PC-9 (cell line): ENCODE measurements at regions not wholly inside any gene's neighbourhood (a gene's known extent, or its start where the extent isn't known, plus 50 kb on each side); places are given as distances from the start of the nearest gene placed in this dataset.

Experiments
- BruUV-seq: library from RNA; stranded (reverse); fragments of 400-500 nt; replicated peaks from 2 replicates; lab custom pipeline; 2021; lab: Mats Ljungman, UMichigan
- CTCF ChIA-PET: fragments of 300-600 bp; sonication (Branson Sonifier 250); formaldehyde crosslinking; loops from one replicate; lab custom pipeline; 2022; ENCODE audit warnings: antibody characterized with exemption; lab: Charles Lee
- POLR2A ChIA-PET: fragments of 300-600 bp; sonication (Branson Sonifier 250); formaldehyde crosslinking; loops from one replicate; lab custom pipeline; 2022; ENCODE audit warnings: antibody characterized with exemption; ENCODE audit not compliant: unreplicated experiment; lab: Charles Lee
- DNase-seq, 2 experiments: peaks; one replicate each; pipeline versions ENCODE4 v3.0.0 to v3.0.0-alpha.2; 2015 to 2022; ENCODE audit warnings: mixed read lengths in 1 of 2
- H2AFZ ChIP-seq: fragments of 200-600 bp; sonication (generic); 2 replicates; pipeline ENCODE4 v1.8.1; 2017; ENCODE audit warnings: antibody characterized with exemption
- H3F3A ChIP-seq: fragments of 200-600 bp; sonication (generic); 2 replicates; pipeline ENCODE4 v1.8.1; 2017; ENCODE audit warnings: antibody characterized with exemption, mild to moderate bottlenecking, low read depth; ENCODE audit not compliant: insufficient read depth
- H3K27ac ChIP-seq: fragments of 200-600 bp; sonication (generic); 2 replicates; pipeline ENCODE4 v1.6.1; 2016; ENCODE audit warnings: mixed run types
- H3K27me3 ChIP-seq: fragments of 200-600 bp; sonication (generic); 2 replicates; pipeline ENCODE4 v1.6.1; 2016; ENCODE audit warnings: low read depth, mixed run types; ENCODE audit not compliant: insufficient read depth
- H3K36me3 ChIP-seq: fragments of 200-600 bp; sonication (generic); 2 replicates; pipeline ENCODE4 v1.6.1; 2016; ENCODE audit warnings: low read depth, mixed run types
- H3K4me1 ChIP-seq: fragments of 200-600 bp; sonication (generic); replicated peaks from 2 replicates; pipeline ENCODE4 v1.6.1; 2016; ENCODE audit warnings: mixed run types; ENCODE audit not compliant: insufficient read depth
- H3K4me2 ChIP-seq: fragments of 200-600 bp; sonication (generic); 2 replicates; pipeline ENCODE4 v1.6.1; 2017; ENCODE audit warnings: mixed run types
- H3K4me3 ChIP-seq: fragments of 200-600 bp; sonication (generic); 2 replicates; pipeline ENCODE4 v1.6.1; 2016; ENCODE audit warnings: mixed run types
- H3K79me2 ChIP-seq: fragments of 200-600 bp; sonication (generic); 2 replicates; pipeline ENCODE4 v1.6.1; 2017; ENCODE audit warnings: low read depth, mixed run types
- H3K9me2 ChIP-seq: fragments of 200-600 bp; sonication (generic); 2 replicates; pipeline ENCODE4 v1.8.1; 2017; ENCODE audit warnings: mild to moderate bottlenecking; ENCODE audit not compliant: insufficient read depth
- H3K9me3 ChIP-seq: fragments of 200-600 bp; sonication (generic); 2 replicates; pipeline ENCODE4 v1.8.1; 2016; ENCODE audit warnings: low read depth; ENCODE audit not compliant: insufficient read depth
- H4K20me1 ChIP-seq: fragments of 200-600 bp; sonication (generic); 2 replicates; pipeline ENCODE4 v1.8.1; 2017; ENCODE audit not compliant: insufficient read depth
- CTCF ChIP-seq: fragments of 200-600 bp; sonication (generic); conservative IDR thresholded peaks from 2 replicates; pipeline ENCODE4 v1.6.1; 2017; ENCODE audit warnings: mixed run types, antibody characterized with exemption, mild to moderate bottlenecking, moderate library complexity
- EZH2 ChIP-seq: fragments of 200-600 bp; sonication (generic); IDR thresholded peaks from 2 replicates; pipeline ENCODE4 v1.8.0; 2017; ENCODE audit warnings: antibody characterized with exemption, low read depth
- intact Hi-C: fragments of 100-400 bp; cut with micrococcal nuclease; formaldehyde crosslinking; loops from one replicate; pipeline ENCODE4 v1.10.0; 2022; ENCODE audit not compliant: unreplicated experiment

GRCh38 chr4:81356621-81357020 is 115.1 kb downstream of the RASGEF1B start:
- H3K79me2 ChIP-seq, result no peaks in the 10 kb centered on the region
- no peaks in the 10 kb centered on the region for H3K27me3 ChIP-seq
- CTCF ChIA-PET, result no interaction called here
- H2AFZ ChIP-seq, result no peak overlapping the region
- no TSS peak for BruUV-seq
- H3F3A ChIP-seq, result no peaks in the 10 kb centered on the region
- no peaks in the 10 kb centered on the region for H3K9me3 ChIP-seq
- H3K4me1 ChIP-seq, result no peaks in the 10 kb centered on the region
- no peak for DNase-seq
- POLR2A ChIA-PET, result no interaction called here
- TF ChIP-seq CTCF (no peak), EZH2 (no peak)
- no peak overlapping the region for H3K4me3 ChIP-seq
- H3K36me3 ChIP-seq, result no peaks in the 10 kb centered on the region
- no peak overlapping the region for H3K27ac ChIP-seq
- intact Hi-C loops, result no loop called here
- no peaks in the 10 kb centered on the region for H3K9me2 ChIP-seq
- H4K20me1 ChIP-seq, result no peaks in the 10 kb centered on the region
- H3K4me2 ChIP-seq, result no peak overlapping the region

DNA sequence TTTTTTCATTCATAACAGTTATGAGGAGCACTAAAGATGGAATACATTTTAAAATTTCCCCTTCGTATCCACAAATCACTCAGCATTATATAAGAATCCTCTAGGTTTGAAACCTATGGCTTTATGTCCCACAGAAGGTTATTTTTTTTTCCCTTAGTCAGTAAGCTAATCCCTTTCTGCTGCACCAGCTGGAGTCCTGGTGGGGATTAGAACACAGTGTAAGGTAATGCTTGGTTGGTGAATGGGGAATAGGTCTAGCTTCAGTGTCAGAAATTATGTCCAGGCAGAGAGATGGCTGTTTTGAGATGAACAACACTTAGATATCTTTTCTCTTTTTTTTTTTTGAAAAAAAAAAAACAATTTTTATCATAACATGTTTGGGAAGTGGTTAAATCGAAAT is 116.6 kb downstream of the RASGEF1B start:
- no peak overlapping the region for H2AFZ ChIP-seq
- H3K4me1 ChIP-seq, result no peaks in the 10 kb centered on the region
- H3F3A ChIP-seq, result no peaks in the 10 kb centered on the region
- no TSS peak for BruUV-seq
- no peaks in the 10 kb centered on the region for H3K9me2 ChIP-seq
- no peaks in the 10 kb centered on the region for H3K36me3 ChIP-seq
- no peaks in the 10 kb centered on the region for H4K20me1 ChIP-seq
- ChIA-PET CTCF (interaction anchor here (0.7 kb wide), 1 partner anchor 721 kb away, joined by 4 read pairs; no protein-coding TSS in a partner anchor), POLR2A (no interaction called here)
- TF ChIP-seq EZH2 (no peak), CTCF (no peak)
- H3K27ac ChIP-seq, result no peak overlapping the region
- H3K4me3 ChIP-seq, result no peak overlapping the region
- H3K4me2 ChIP-seq, result no peak overlapping the region
- H3K79me2 ChIP-seq, result no peaks in the 10 kb centered on the region
- no peak for DNase-seq
- intact Hi-C loops, result no loop called here
- H3K27me3 ChIP-seq, result no peaks in the 10 kb centered on the region
- no peaks in the 10 kb centered on the region for H3K9me3 ChIP-seq

GRCh38 chr4:81353861-81354260 is 117.8 kb downstream of the RASGEF1B start:
- no TSS peak for BruUV-seq
- no peaks in the 10 kb centered on the region for H3K9me3 ChIP-seq
- no peak for DNase-seq
- CTCF ChIA-PET, result interaction anchor here (0.7 kb wide), 1 partner anchor 991 kb away, joined by 5 read pairs; no protein-coding TSS in a partner anchor
- H3K4me3 ChIP-seq, result no peak overlapping the region
- no peaks in the 10 kb centered on the region for H3K9me2 ChIP-seq
- H3K27ac ChIP-seq, result no peak overlapping the region
- no peaks in the 10 kb centered on the region for H3F3A ChIP-seq
- no peak overlapping the region for H3K4me2 ChIP-seq
- H3K79me2 ChIP-seq, result no peaks in the 10 kb centered on the region
- POLR2A ChIA-PET, result no interaction called here
- H3K4me1 ChIP-seq, result no peaks in the 10 kb centered on the region
- no peaks in the 10 kb centered on the region for H3K36me3 ChIP-seq
- H4K20me1 ChIP-seq, result no peaks in the 10 kb centered on the region
- intact Hi-C loops, result no loop called here
- H3K27me3 ChIP-seq, result no peaks in the 10 kb centered on the region
- no peak overlapping the region for H2AFZ ChIP-seq
- TF ChIP-seq EZH2 (no peak), CTCF (no peak)
